ENCODE measurements at regions not wholly inside any gene's neighbourhood (a gene's known extent, or its start where the extent isn't known, plus 50 kb on each side); places are given as distances from the start of the nearest gene placed in this dataset.

- no peaks in the 10 kb centered on the region for H3K36me3 ChIP-seq (ENCODE audit: control insufficient read depth, insufficient read depth, low read length)
- H3K9ac ChIP-seq (ENCODE audit: low read length) = no peak overlapping the region
- H3K27me3 ChIP-seq (ENCODE audit: control insufficient read depth, insufficient read depth, low read length) = no peaks in the 10 kb centered on the region
- H3K4me1 ChIP-seq (ENCODE audit: control insufficient read depth, insufficient read depth, low read length) = no peaks in the 10 kb centered on the region
- H3K4me3 ChIP-seq (ENCODE audit: low read length) = no peak overlapping the region
- no peak overlapping the region for H3K27ac ChIP-seq (ENCODE audit: low read depth, low read length)
Measured at GRCh38 chr4:182163180-182163579, 80.0 kb upstream of the TENM3 start.

GRCh38 chr4:182169572-182169971, 73.6 kb upstream of the TENM3 start:
- Histone ChIP-seq H3K4me3 (ENCODE audit: low read length) (no peak overlapping the region), H3K27me3 (ENCODE audit: control insufficient read depth, insufficient read depth, low read length) (no peaks in the 10 kb centered on the region), H3K36me3 (ENCODE audit: control insufficient read depth, insufficient read depth, low read length) (no peaks in the 10 kb centered on the region), H3K4me1 (ENCODE audit: control insufficient read depth, insufficient read depth, low read length) (no peaks in the 10 kb centered on the region), H3K9ac (ENCODE audit: low read length) (no peak overlapping the region), H3K27ac (ENCODE audit: low read depth, low read length) (no peak overlapping the region)

- Histone ChIP-seq H3K4me1 (ENCODE audit: control insufficient read depth, insufficient read depth, low read length) (no peaks in the 10 kb centered on the region), H3K27me3 (ENCODE audit: control insufficient read depth, insufficient read depth, low read length) (no peaks in the 10 kb centered on the region), H3K4me3 (ENCODE audit: low read length) (no peak overlapping the region), H3K27ac (ENCODE audit: low read depth, low read length) (no peak overlapping the region), H3K9ac (ENCODE audit: low read length) (no peak overlapping the region), H3K36me3 (ENCODE audit: control insufficient read depth, insufficient read depth, low read length) (no peaks in the 10 kb centered on the region)
Measured at GRCh38 chr4:182169987-182170386, 73.2 kb upstream of the TENM3 start.

DNA sequence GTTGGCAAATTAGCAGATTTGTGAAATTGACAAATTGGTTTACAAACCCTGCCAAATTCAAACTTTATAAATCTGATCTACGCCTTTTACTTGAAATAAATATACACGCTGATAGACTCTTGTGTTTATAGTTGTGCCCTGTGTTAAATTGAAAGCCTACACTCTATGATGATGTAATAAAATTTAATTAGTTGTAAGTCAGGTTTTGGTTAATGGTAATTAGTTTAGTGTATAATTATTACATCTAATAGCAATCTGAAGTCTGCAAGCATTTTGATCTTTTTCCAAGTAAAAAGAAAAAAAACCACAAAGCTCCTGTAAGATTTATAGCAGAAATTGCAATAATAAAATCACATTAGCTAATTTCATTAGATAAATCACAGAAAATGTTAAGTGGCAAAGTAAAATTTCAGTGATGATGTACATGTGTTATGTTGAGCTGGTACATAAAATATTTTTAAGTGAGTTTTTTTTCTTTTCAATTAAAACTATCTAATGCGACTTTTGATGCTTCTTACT, 72.7 kb upstream of the TENM3 start:
- Histone ChIP-seq H3K4me1 (ENCODE audit: control insufficient read depth, insufficient read depth, low read length) (no peaks in the 10 kb centered on the region), H3K4me3 (ENCODE audit: low read length) (no peak overlapping the region), H3K36me3 (ENCODE audit: control insufficient read depth, insufficient read depth, low read length) (no peaks in the 10 kb centered on the region), H3K27ac (ENCODE audit: low read depth, low read length) (no peak overlapping the region), H3K9ac (ENCODE audit: low read length) (no peak overlapping the region), H3K27me3 (ENCODE audit: control insufficient read depth, insufficient read depth, low read length) (no peaks in the 10 kb centered on the region)

DNA sequence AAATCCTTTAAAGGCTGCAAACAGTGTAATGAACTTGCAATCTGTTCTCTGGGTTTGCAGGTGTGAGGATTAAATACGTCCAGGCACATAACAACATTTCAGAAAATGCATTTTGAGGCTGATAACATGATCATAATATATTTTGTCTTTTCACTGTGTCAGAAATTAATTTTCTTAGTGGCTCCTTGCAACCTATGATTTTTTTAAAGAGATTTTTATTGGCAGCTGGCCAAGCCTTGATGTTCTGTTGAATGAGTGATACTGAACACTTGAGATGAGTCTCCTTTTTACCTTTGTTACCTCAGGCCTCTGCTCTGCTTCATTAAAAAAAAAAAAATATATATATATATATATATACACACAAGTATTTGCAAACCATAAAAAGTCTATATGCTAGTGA, 68.2 kb upstream of the TENM3 start:
- Histone ChIP-seq H3K9ac (ENCODE audit: low read length) (no peak overlapping the region), H3K27ac (ENCODE audit: low read depth, low read length) (no peak overlapping the region), H3K4me1 (ENCODE audit: control insufficient read depth, insufficient read depth, low read length) (no peaks in the 10 kb centered on the region), H3K4me3 (ENCODE audit: low read length) (no peak overlapping the region), H3K36me3 (ENCODE audit: control insufficient read depth, insufficient read depth, low read length) (no peaks in the 10 kb centered on the region), H3K27me3 (ENCODE audit: control insufficient read depth, insufficient read depth, low read length) (no peaks in the 10 kb centered on the region)

GRCh38 chr4:182175788-182176519, 67.2 kb upstream of the TENM3 start:
- no peaks in the 10 kb centered on the region for H3K27me3 ChIP-seq (ENCODE audit: control insufficient read depth, insufficient read depth, low read length)
- no peaks in the 10 kb centered on the region for H3K36me3 ChIP-seq (ENCODE audit: control insufficient read depth, insufficient read depth, low read length)
- H3K9ac ChIP-seq (ENCODE audit: low read length) = no peak overlapping the region

DNA sequence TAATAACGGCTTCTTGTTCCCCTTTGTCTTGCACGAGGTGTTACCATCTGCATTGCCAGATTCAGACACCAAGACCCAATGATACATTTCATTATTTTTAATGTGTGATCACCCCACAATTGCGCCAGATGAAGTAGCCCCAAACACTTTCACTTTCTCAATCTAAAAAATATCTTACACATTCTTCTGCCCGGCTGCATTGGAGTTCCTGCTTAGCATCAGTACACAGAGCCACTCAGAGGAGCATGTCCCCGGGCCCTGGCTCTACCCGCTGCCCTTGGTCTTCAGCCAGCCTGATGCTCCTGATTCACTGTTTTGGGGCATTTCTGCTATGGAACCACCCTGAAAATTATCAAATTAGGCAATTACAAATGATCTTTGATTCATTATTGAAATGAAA, 66.0 kb upstream of the TENM3 start:
- Histone ChIP-seq H3K4me3 (ENCODE audit: low read length) (no peak overlapping the region), H3K9ac (ENCODE audit: low read length) (no peak overlapping the region), H3K27me3 (ENCODE audit: control insufficient read depth, insufficient read depth, low read length) (no peaks in the 10 kb centered on the region), H3K27ac (ENCODE audit: low read depth, low read length) (no peak overlapping the region), H3K36me3 (ENCODE audit: control insufficient read depth, insufficient read depth, low read length) (no peaks in the 10 kb centered on the region), H3K4me1 (ENCODE audit: control insufficient read depth, insufficient read depth, low read length) (no peaks in the 10 kb centered on the region)

More at GRCh38 chr4:182175788-182176519, 67.2 kb upstream of the TENM3 start:
- H3K4me3 ChIP-seq (ENCODE audit: low read length) = no peak overlapping the region
- H3K27ac ChIP-seq (ENCODE audit: low read depth, low read length) = no peak overlapping the region
- H3K4me1 ChIP-seq (ENCODE audit: control insufficient read depth, insufficient read depth, low read length) = no peaks in the 10 kb centered on the region

- H3K36me3 ChIP-seq (ENCODE audit: control insufficient read depth, insufficient read depth, low read length) = no peaks in the 10 kb centered on the region
- no peak overlapping the region for H3K4me3 ChIP-seq (ENCODE audit: low read length)
- H3K27me3 ChIP-seq (ENCODE audit: control insufficient read depth, insufficient read depth, low read length) = no peaks in the 10 kb centered on the region
- H3K9ac ChIP-seq (ENCODE audit: low read length) = no peak overlapping the region
- no peaks in the 10 kb centered on the region for H3K4me1 ChIP-seq (ENCODE audit: control insufficient read depth, insufficient read depth, low read length)
- no peak overlapping the region for H3K27ac ChIP-seq (ENCODE audit: low read depth, low read length)
Measured at GRCh38 chr4:182179105-182179504, 64.1 kb upstream of the TENM3 start.

GRCh38 chr4:182179751-182180150, 63.5 kb upstream of the TENM3 start:
- no peak overlapping the region for H3K9ac ChIP-seq (ENCODE audit: low read length)
- no peaks in the 10 kb centered on the region for H3K27me3 ChIP-seq (ENCODE audit: control insufficient read depth, insufficient read depth, low read length)
- H3K36me3 ChIP-seq (ENCODE audit: control insufficient read depth, insufficient read depth, low read length) = no peaks in the 10 kb centered on the region

DNA sequence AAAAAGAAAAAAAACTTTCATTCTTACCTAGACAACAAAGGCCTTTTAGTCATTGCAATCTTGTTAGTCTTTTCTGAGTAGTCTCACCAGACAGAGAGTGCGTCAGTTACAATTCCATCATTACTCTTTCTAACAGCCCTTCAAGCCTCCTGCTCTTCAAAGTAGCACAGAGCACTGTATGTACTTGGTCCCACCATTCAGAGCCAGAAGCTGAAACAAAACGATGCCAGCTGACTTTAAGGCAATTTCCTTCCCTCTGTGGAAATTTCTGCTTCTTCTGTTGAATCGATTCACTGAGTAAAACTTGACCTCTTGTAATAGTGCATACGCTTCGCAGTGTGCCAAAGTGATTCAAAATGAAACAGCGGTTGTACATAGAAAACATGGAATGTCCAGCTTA, 57.7 kb upstream of the TENM3 start:
- Histone ChIP-seq H3K36me3 (ENCODE audit: control insufficient read depth, insufficient read depth, low read length) (no peaks in the 10 kb centered on the region), H3K4me3 (ENCODE audit: low read length) (no peak overlapping the region), H3K27ac (ENCODE audit: low read depth, low read length) (no peak overlapping the region), H3K9ac (ENCODE audit: low read length) (no peak overlapping the region), H3K4me1 (ENCODE audit: control insufficient read depth, insufficient read depth, low read length) (no peaks in the 10 kb centered on the region), H3K27me3 (ENCODE audit: control insufficient read depth, insufficient read depth, low read length) (no peaks in the 10 kb centered on the region)

More at GRCh38 chr4:182179751-182180150, 63.5 kb upstream of the TENM3 start:
- Histone ChIP-seq H3K4me3 (ENCODE audit: low read length) (no peak overlapping the region), H3K4me1 (ENCODE audit: control insufficient read depth, insufficient read depth, low read length) (no peaks in the 10 kb centered on the region), H3K27ac (ENCODE audit: low read depth, low read length) (no peak overlapping the region)

DNA sequence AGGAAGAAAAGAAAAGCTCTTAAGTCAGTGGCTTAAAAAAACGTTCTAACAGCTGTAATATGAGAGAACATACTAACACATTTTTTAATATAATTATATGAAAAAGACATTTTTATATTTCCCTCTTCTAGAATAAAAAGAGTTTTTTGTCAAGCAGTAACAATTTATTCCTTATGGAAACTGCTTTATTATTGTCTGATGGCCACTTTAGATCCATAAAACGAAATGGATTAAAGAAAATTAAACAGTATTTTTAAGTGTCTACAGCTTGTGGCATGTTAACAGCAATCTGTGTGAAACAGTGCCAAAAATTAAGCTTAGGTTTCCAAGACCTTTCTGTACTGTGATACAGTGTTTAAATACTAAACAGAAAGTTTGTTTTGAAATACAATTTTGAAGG, 55.5 kb upstream of the TENM3 start:
- no peak overlapping the region for H3K4me3 ChIP-seq (ENCODE audit: low read length)
- H3K9ac ChIP-seq (ENCODE audit: low read length) = no peak overlapping the region
- H3K36me3 ChIP-seq (ENCODE audit: control insufficient read depth, insufficient read depth, low read length) = no peaks in the 10 kb centered on the region
- H3K4me1 ChIP-seq (ENCODE audit: control insufficient read depth, insufficient read depth, low read length) = no peaks in the 10 kb centered on the region
- no peaks in the 10 kb centered on the region for H3K27me3 ChIP-seq (ENCODE audit: control insufficient read depth, insufficient read depth, low read length)
- H3K27ac ChIP-seq (ENCODE audit: low read depth, low read length) = no peak overlapping the region

DNA sequence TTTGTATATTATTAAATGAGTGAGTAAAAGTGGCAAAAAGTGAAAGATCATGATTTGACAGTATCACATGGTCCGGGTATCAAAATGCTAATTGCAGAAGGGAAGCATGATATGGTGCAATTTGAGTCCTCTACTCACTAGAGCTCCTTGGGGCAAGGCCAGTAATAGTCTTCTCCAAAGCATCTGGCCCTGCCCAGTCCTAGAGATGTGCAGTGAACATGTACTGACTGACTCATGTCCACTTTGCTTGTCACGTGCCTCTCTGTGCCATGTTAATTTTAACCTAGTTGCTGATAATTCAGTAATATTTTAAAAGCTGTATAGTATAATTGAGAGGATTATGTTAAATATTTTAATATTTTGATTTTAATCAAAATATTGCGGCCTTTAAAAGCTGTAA, 54.6 kb upstream of the TENM3 start:
- Histone ChIP-seq H3K27me3 (ENCODE audit: control insufficient read depth, insufficient read depth, low read length) (no peaks in the 10 kb centered on the region), H3K36me3 (ENCODE audit: control insufficient read depth, insufficient read depth, low read length) (no peaks in the 10 kb centered on the region), H3K27ac (ENCODE audit: low read depth, low read length) (no peak overlapping the region), H3K4me3 (ENCODE audit: low read length) (no peak overlapping the region), H3K9ac (ENCODE audit: low read length) (no peak overlapping the region), H3K4me1 (ENCODE audit: control insufficient read depth, insufficient read depth, low read length) (no peaks in the 10 kb centered on the region)
